ENCODE measurements at regions not wholly inside any gene's neighbourhood (a gene's known extent, or its start where the extent isn't known, plus 50 kb on each side); places are given as distances from the start of the nearest gene placed in this dataset.

DNA sequence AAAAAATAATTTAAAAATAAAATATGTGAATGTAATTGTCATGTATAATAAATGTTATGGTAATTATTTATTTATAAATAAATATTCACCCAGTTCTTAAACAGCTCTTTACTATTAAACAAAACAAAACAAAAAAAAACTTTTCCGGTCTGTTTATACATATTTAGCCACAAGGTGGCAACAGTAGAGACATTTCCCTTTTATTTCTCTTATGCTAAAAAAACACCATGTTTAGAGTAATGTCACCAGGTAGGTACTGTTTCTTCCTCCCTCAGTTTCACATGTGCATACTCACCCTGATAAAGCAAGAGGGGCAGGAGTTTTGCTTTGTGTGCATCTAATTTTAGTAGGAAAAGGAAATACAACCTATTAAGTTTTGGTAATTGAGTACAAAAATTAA, 610.4 kb upstream of the IMPG1 start:
- TF ChIP-seq, protein P1, sequence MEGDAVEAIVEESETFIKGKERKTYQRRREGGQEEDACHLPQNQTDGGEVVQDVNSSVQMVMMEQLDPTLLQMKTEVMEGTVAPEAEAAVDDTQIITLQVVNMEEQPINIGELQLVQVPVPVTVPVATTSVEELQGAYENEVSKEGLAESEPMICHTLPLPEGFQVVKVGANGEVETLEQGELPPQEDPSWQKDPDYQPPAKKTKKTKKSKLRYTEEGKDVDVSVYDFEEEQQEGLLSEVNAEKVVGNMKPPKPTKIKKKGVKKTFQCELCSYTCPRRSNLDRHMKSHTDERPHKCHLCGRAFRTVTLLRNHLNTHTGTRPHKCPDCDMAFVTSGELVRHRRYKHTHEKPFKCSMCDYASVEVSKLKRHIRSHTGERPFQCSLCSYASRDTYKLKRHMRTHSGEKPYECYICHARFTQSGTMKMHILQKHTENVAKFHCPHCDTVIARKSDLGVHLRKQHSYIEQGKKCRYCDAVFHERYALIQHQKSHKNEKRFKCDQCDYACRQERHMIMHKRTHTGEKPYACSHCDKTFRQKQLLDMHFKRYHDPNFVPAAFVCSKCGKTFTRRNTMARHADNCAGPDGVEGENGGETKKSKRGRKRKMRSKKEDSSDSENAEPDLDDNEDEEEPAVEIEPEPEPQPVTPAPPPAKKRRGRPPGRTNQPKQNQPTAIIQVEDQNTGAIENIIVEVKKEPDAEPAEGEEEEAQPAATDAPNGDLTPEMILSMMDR (IDR thresholded peaks at IDR 0.05): peak; percentile 50; the same call in 1 of the 2 replicates
- TF ChIP-seq, protein P2, sequence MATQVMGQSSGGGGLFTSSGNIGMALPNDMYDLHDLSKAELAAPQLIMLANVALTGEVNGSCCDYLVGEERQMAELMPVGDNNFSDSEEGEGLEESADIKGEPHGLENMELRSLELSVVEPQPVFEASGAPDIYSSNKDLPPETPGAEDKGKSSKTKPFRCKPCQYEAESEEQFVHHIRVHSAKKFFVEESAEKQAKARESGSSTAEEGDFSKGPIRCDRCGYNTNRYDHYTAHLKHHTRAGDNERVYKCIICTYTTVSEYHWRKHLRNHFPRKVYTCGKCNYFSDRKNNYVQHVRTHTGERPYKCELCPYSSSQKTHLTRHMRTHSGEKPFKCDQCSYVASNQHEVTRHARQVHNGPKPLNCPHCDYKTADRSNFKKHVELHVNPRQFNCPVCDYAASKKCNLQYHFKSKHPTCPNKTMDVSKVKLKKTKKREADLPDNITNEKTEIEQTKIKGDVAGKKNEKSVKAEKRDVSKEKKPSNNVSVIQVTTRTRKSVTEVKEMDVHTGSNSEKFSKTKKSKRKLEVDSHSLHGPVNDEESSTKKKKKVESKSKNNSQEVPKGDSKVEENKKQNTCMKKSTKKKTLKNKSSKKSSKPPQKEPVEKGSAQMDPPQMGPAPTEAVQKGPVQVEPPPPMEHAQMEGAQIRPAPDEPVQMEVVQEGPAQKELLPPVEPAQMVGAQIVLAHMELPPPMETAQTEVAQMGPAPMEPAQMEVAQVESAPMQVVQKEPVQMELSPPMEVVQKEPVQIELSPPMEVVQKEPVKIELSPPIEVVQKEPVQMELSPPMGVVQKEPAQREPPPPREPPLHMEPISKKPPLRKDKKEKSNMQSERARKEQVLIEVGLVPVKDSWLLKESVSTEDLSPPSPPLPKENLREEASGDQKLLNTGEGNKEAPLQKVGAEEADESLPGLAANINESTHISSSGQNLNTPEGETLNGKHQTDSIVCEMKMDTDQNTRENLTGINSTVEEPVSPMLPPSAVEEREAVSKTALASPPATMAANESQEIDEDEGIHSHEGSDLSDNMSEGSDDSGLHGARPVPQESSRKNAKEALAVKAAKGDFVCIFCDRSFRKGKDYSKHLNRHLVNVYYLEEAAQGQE (IDR thresholded peaks at IDR 0.05; ENCODE audit: insufficient read depth in 1 of 2, low read depth in 2 of 2, low read length in 1 of 2): no peak
- TF ChIP-seq POLR2AphosphoS5 (IDR thresholded peaks at IDR 0.05; ENCODE audit: low read depth, low read length): no peak

Measured in Panc1 (cell line).